DMS79 treated with DMSO at 0.1 percent for 48 hours (cell line): ENCODE measurements at regions not wholly inside any gene's neighbourhood (a gene's known extent, or its start where the extent isn't known, plus 50 kb on each side); places are given as distances from the start of the nearest gene placed in this dataset.

Experiments
- DNase-seq: peaks from one replicate; lab custom pipeline; 2025; lab: John Stamatoyannopoulos, UW

DNA sequence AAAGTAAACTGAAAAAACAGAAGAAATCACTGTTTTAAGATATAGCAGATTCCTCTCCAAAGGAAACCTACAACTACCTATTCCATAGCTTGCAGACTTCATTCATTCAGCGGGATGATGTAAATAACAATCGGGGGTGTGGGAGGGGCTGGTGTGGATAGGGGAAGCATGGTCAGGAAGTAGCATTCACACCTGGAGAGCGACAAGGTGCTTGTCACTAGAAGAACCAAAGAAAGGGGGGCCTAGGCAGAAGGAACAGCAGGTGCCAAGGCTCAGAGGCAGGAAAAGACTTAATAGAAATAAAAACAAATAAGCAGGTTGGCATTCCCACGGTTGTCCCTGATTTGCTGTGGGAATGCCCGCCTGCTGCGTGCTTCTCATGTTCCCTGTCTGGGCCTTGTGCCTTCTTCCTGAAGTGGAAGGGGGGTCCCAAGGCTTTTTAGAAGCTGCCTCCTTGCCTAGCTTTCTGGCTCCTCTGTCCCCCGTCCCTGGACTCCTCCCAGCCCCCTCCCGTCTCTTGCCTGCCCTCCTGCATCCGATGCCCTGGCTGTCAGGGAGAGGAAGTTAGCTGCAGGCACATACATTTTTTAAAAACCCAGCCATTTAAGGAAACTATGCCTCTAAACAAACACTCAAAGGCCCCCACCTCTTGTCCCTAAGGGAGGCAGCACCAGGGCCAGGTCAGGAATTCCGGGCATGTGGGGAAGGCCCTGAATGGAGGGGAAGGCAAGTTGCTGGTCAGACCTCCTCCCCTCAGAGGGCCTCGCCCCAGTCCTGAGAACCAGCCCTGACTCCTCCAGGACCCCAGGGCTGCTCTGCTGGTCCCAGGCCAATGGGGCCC, 54.7 kb upstream of the PRDM11 start:
- no peak for DNase-seq

DNA sequence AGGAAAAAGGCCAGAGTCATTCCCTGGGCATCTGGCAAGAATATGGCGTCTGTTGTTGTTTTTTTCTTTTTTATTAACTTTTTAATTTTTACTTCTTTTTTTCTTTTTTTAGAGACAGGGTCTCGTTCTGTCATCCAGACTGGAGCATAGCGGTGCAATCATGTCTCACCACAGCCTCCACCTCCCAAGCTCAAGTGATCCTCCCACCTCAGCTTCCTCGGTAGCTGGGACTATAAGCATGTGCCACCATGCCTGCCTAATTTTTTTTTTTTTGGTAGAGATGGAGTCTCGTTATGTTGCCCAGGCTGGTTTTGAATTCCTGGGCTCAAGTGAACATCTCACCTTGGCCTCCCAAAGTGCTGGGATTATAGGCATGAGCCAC, 54.0 kb upstream of the PRDM11 start:
- no peak for DNase-seq

DNA sequence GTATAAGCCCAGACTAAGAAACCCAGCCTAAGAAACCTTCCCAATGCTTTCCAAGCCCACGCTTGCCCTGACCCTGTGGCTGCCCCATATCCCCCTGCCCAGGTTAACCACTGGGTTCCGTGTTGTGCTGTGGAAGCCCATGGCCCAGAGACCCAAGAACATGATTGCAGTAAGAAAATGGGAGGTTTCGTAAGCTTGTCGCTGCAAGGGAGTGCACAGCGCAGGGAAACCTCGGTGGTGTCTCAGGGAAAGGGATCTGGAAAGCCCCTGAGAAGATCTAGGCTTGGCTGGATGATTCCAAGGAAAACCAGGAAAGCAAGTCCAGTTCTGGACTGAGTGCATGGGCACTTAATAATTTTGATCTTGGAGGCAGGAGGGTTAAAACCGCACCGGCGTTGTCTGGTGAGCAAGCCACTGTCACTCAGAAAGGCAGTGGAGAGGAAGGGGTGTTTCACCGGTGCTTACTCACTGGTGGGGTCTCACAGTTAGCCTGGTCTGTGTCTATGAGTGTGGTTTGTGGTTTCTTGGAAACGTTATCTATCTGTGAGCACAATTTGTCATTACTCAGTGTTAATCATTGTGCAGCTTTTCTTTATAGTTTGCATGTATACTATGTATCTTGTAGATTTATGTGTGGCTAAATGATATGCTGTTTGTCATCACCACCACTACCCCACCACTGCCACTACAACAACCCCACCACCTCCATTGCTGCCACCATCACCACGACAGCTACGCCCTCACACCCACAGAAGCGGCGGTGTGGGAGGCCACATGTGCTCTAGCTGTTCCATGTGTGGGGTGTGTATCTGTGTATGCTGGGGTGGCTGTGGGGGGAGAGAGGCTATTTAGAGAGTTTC, 53.3 kb upstream of the PRDM11 start:
- no peak for DNase-seq

DNA sequence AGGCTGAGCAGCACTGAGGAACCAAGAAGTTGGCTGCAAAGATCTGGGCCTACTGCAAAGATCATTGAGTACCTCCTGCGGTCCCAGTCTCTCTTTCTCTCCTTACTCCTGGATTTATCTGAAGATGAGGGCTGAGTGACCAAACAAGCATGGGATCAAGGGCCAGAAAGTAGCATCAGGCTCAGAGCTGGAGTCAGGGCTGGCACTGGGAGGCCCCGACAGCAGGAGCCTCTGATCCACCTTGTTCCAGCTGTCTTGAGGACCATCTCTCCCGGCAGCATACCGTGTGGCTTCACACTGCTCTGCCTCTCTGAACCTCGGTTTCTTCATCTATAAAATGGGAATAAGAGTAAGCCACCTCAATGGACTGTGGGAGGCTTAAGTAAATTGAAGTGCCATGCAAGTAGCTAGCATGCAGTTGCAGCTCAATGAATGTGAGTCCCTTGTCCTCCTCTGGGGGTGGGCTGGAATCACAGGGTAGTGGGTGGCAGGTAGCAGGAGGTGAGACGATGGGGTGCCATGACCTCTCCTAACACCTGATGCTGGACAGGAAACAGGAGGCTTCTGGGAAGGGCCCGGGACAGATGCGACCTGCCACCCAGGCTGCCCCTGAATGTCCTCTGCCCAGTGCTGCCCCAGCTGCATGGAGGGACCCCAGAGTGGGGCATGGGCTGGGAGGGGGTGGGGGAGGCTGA, 52.5 kb upstream of the PRDM11 start:
- DNase-seq = no peak

DNA sequence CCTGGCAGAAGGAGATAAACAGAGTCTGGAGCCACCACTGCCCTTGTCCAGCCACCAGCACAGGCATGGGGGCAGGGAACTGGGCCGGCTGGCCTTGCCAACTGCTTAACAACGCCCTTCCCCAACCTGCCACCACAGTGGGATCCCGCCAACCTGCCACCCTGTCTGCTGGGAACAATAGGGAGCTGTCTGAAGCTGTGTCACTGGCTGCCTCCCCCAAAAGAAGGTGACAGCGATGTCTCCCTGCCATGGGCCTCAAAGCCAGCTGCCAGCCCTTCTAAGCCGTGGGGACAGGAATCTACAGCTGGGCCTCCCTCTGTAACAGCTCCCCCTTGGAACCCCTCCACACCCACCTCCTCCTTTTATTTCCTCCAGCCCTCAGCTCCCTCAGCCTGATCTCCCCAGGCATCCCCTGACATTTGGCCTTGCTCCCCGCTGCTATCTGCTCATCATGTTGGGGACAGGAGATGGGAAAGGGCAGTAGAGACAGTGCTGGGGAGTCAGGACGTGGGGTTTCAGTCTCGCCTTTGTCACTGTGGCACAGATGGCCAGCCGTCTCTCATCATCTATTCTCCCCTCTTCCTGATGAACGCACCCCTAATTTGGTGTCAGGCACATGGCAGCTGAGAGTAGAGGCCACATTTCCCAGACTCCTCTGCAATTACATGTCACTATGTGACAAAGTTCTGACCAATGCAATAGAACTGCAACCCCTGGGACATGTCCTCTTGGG, 51.3 kb upstream of the PRDM11 start:
- DNase-seq = no peak

- no peak for DNase-seq
These were observed 50.8 kb upstream of the PRDM11 start for GRCh38 chr11:45095691-45096010.

DNA sequence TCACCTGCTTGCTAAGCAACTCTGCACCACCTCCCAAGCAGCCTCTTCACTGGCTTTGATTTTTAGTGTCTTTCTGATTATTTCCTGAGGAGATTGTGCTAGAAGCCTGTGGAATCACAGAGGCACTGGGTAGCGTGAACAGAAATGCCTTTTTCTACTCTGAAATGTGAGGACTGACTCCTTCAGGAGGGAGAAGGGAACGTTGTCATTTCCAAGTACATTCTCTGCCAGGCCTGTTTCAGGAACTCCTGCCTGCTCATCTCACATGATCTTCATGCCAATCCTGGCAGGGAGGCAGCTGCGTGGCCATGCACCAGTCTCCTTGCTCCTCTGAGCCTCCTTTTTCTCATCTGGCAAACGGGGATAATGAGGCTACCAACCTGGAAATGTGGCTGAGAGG, 49.8 kb upstream of the PRDM11 start:
- DNase-seq = no peak
